Activated naive CD8-positive, alpha-beta T cell (primary cell): ENCODE measurements at regions not wholly inside any gene's neighbourhood (a gene's known extent, or its start where the extent isn't known, plus 50 kb on each side); places are given as distances from the start of the nearest gene placed in this dataset.

ENCODE experiments used
- H3K27ac Mint-ChIP-seq: one replicate; pipeline ENCODE4 v1.8.0; 2021; ENCODE audit warnings: mixed read lengths
- H3K27me3 Mint-ChIP-seq: one replicate; pipeline ENCODE4 v1.8.0; 2021; ENCODE audit warnings: mixed read lengths
- H3K36me3 Mint-ChIP-seq: one replicate; pipeline ENCODE4 v1.8.0; 2021; ENCODE audit warnings: mixed read lengths
- H3K4me1 Mint-ChIP-seq: one replicate; pipeline ENCODE4 v1.8.0; 2021; ENCODE audit warnings: low read depth, mixed read lengths
- H3K4me3 Mint-ChIP-seq: one replicate; pipeline ENCODE4 v1.8.0; 2021; ENCODE audit warnings: mild to moderate bottlenecking, mixed read lengths
- H3K9me3 Mint-ChIP-seq: one replicate; pipeline ENCODE4 v1.8.0; 2021; ENCODE audit warnings: low read depth, mixed read lengths

GRCh38 chr2:222792001-222792611 lies 68.7 kb upstream of the ACSL3 start:
- Mint-ChIP-seq H3K36me3 (no peaks in the 10 kb centered on the region), H3K4me3 (no peak overlapping the region), H3K27ac (no peak overlapping the region), H3K27me3 (no peaks in the 10 kb centered on the region), H3K9me3 (no peaks in the 10 kb centered on the region), H3K4me1 (peaks cover 22% of the 10 kb centered on the region)

- H3K27me3 Mint-ChIP-seq = no peaks in the 10 kb centered on the region
- no peaks in the 10 kb centered on the region for H3K9me3 Mint-ChIP-seq
- H3K4me3 Mint-ChIP-seq = no peak overlapping the region
- H3K36me3 Mint-ChIP-seq = no peaks in the 10 kb centered on the region
- peaks cover 8% of the 10 kb centered on the region for H3K4me1 Mint-ChIP-seq
- no peak overlapping the region for H3K27ac Mint-ChIP-seq
Measured at GRCh38 chr2:222794585-222795449, 66.0 kb upstream of the ACSL3 start.

DNA sequence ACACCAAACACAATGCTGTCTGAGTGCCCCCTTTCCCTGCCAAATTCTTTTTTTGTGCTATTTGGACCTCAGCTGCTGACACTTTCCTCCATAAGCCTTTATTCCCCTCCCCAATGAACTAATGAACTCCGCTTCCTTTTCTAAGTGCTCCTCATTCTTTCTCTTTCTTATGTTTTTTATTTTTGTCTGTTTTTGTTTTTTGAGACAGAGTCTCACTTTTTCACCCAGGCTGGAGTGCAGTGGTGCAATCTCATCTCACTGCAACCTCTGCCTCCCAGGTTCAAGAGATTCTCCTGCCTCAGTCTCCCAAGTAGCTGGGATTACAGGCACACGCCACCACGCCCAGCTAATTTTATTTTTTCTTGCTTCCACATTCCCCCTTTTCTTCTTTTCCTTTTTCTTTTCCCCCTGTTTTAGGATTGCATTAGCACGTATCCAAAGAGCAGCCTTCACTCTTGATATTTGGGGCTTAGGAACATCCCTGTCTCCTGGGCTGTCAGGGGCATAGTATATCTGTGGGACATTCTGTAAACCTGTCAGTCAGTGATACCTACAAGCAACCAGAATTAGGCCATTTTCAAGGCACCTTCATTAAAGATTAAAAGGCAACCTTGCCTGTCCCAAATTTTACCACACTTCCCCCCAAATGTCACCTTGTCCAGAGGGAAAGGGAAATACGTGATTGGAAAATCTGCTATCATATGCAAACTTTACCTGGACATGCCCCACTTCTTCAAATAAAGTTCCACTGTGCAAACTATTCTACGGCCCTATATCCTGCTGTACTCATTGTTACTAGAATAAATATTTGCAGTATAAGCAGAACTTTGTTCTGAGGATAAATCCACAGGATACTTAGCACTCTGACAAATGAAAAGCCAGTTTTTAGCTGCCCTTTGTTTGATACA lies 65.1 kb upstream of the ACSL3 start:
- H3K27ac Mint-ChIP-seq = peak overlapping the region; percentile 16
- H3K9me3 Mint-ChIP-seq = no peaks in the 10 kb centered on the region
- H3K27me3 Mint-ChIP-seq = no peaks in the 10 kb centered on the region
- peaks cover 4% of the 10 kb centered on the region for H3K4me1 Mint-ChIP-seq
- H3K36me3 Mint-ChIP-seq = no peaks in the 10 kb centered on the region
- H3K4me3 Mint-ChIP-seq = no peak overlapping the region

GRCh38 chr2:222796413-222797103 lies 64.3 kb upstream of the ACSL3 start:
- Mint-ChIP-seq H3K4me3 (no peak overlapping the region), H3K4me1 (no peaks in the 10 kb centered on the region), H3K36me3 (no peaks in the 10 kb centered on the region), H3K27me3 (no peaks in the 10 kb centered on the region), H3K9me3 (no peaks in the 10 kb centered on the region), H3K27ac (no peak overlapping the region)

- Mint-ChIP-seq H3K36me3 (no peaks in the 10 kb centered on the region), H3K9me3 (no peaks in the 10 kb centered on the region)
Measured at GRCh38 chr2:222797261-222797660, 63.6 kb upstream of the ACSL3 start.

GRCh38 chr2:222797871-222798270 lies 63.0 kb upstream of the ACSL3 start:
- H3K27ac Mint-ChIP-seq = no peak overlapping the region
- no peaks in the 10 kb centered on the region for H3K27me3 Mint-ChIP-seq
- H3K4me3 Mint-ChIP-seq = no peak overlapping the region
- no peaks in the 10 kb centered on the region for H3K4me1 Mint-ChIP-seq
- H3K9me3 Mint-ChIP-seq = no peaks in the 10 kb centered on the region
- H3K36me3 Mint-ChIP-seq = no peaks in the 10 kb centered on the region

More at GRCh38 chr2:222797261-222797660, 63.6 kb upstream of the ACSL3 start:
- Mint-ChIP-seq H3K27ac (no peak overlapping the region), H3K27me3 (no peaks in the 10 kb centered on the region), H3K4me3 (no peak overlapping the region), H3K4me1 (no peaks in the 10 kb centered on the region)

GRCh38 chr2:222798528-222798927 lies 62.3 kb upstream of the ACSL3 start:
- H3K4me1 Mint-ChIP-seq = no peaks in the 10 kb centered on the region
- no peak overlapping the region for H3K4me3 Mint-ChIP-seq
- no peak overlapping the region for H3K27ac Mint-ChIP-seq
- no peaks in the 10 kb centered on the region for H3K9me3 Mint-ChIP-seq
- no peaks in the 10 kb centered on the region for H3K27me3 Mint-ChIP-seq
- H3K36me3 Mint-ChIP-seq = no peaks in the 10 kb centered on the region

DNA sequence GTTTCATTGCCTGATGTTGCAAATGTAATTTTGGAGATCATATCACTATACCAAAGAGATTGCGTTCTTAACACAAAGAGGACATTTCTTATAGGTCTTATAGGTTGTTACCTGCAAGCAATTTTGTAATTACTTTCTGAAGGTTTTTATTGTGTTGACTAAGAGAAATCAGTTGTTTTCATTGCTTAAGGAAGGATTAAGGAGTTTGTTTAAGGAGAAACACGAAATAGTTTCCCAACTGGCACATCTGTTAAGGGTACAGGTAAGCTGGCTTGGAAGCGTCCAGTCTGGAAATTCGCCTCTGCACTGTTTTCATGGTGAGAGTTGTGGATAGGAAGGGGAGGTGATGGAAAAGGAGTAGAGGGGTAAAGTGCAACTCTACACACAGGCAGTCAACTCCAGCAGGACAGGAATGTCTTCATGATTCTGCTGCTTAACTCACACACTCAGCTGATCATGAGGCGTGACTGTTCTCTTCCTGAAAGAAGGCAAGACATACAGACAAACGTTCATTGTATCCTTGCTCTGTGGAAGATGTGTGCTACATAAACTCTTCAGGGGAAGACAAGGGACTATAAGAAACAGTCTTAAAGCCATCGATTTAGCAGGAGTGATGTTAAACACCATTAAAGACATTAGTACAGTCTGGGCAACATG lies 61.4 kb upstream of the ACSL3 start:
- no peaks in the 10 kb centered on the region for H3K27me3 Mint-ChIP-seq
- no peaks in the 10 kb centered on the region for H3K4me1 Mint-ChIP-seq
- H3K36me3 Mint-ChIP-seq = no peaks in the 10 kb centered on the region
- no peak overlapping the region for H3K27ac Mint-ChIP-seq
- no peaks in the 10 kb centered on the region for H3K9me3 Mint-ChIP-seq
- no peak overlapping the region for H3K4me3 Mint-ChIP-seq

DNA sequence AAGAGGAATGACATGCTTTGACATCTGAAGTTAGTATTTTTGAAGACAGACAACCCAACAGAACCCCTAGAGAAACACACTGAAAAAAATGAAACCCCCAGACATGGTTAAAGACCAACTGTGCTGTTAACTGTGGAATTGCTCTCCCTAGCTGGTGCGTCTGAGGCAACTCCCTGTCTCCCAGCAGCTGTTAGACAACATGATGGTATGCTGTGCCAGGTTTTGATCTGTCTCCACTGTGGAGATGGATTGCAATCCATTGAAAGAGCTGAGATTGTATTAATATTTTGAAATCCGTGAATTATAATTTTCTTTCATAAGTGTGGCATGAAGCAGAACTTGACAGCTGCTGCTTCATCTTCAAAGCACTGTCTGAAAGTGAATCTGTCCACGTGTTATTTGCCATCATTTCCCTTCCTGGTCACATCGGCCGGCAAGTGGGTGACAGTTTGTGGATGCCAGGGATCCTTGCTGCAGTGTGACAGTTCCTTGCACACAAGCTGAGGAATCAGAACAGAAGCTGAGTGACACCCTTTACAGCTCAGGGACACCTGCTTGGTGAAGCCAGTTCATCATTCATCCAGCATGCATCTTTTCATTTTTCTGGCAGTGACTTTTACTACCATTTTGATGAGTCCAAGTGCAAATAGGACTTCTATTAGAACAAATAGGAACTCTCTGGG lies 58.2 kb upstream of the ACSL3 start:
- Mint-ChIP-seq H3K9me3 (no peaks in the 10 kb centered on the region), H3K4me3 (no peak overlapping the region), H3K27me3 (peaks cover 1% of the 10 kb centered on the region), H3K27ac (no peak overlapping the region), H3K4me1 (no peaks in the 10 kb centered on the region), H3K36me3 (no peaks in the 10 kb centered on the region)

GRCh38 chr2:222804351-222804750 lies 56.5 kb upstream of the ACSL3 start:
- Mint-ChIP-seq H3K36me3 (no peaks in the 10 kb centered on the region), H3K27ac (no peak overlapping the region), H3K4me3 (no peak overlapping the region), H3K9me3 (no peaks in the 10 kb centered on the region), H3K27me3 (peaks cover 1% of the 10 kb centered on the region), H3K4me1 (no peaks in the 10 kb centered on the region)

DNA sequence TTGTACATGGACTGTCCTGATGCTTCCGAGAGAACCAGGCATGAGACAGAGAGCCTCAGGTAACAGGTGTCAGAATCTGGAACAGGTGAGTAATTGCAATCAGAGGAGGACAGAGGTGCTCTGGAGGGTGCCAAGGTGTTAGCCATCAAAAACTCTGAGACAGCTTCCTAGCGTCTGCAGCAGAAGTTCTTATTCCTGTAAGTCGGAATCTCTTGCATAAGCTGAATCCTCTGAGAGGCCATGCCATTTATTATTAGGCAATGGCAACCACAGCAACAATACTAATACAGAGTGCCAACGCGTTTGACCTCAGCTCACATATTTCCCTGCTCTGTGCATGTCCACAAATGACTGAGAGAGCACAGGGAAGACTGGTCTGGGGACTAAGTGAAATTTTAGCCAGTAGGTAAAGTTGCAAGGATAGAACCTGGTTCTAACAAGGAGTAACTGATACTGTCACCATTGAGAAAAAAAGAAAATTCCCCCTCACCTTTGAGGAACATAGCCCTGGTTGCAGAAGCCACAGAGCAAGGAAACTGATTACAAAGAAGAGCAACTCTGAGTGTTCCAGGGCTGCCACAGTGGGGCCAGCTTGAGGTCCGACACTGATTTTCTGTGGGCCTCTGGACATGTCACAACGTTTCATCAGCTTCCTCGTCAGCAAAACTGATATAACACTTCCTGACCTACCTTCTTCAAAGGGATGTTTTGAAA lies 55.1 kb upstream of the ACSL3 start:
- peaks cover 1% of the 10 kb centered on the region for H3K27me3 Mint-ChIP-seq
- H3K4me1 Mint-ChIP-seq = no peaks in the 10 kb centered on the region
- no peaks in the 10 kb centered on the region for H3K36me3 Mint-ChIP-seq
- no peaks in the 10 kb centered on the region for H3K9me3 Mint-ChIP-seq
- no peak overlapping the region for H3K27ac Mint-ChIP-seq
- no peak overlapping the region for H3K4me3 Mint-ChIP-seq

DNA sequence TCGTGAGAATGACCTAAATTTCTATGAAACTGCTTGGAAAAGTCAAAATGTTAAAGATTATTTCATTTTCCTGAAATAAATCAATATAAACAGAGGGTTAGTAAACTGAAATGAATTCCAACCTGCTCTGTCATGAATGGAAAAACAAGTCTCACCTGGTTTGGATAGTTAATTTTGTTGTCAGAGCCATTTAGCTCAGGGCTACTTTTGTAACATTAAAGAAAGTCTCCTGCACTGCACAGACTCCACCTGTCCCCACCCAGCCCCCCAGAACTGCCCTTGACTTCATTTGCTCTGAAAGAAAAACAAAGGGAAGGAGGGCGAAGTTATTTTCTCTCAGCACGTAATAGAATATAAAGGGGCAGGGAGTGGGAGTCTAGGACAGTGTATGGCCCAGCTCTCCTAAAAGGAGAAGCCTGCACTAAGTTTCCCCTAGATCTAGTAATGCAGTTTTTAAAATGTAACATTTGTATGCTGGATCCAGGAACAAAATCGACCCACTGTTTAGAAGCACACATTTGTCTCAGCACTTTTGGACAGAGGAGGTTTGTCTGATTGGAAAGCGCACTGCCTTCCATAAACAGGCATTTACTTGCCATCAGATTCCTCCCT lies 54.2 kb upstream of the ACSL3 start:
- Mint-ChIP-seq H3K4me1 (no peaks in the 10 kb centered on the region), H3K27ac (no peak overlapping the region), H3K9me3 (no peaks in the 10 kb centered on the region), H3K27me3 (peaks cover 1% of the 10 kb centered on the region), H3K4me3 (no peak overlapping the region), H3K36me3 (no peaks in the 10 kb centered on the region)

DNA sequence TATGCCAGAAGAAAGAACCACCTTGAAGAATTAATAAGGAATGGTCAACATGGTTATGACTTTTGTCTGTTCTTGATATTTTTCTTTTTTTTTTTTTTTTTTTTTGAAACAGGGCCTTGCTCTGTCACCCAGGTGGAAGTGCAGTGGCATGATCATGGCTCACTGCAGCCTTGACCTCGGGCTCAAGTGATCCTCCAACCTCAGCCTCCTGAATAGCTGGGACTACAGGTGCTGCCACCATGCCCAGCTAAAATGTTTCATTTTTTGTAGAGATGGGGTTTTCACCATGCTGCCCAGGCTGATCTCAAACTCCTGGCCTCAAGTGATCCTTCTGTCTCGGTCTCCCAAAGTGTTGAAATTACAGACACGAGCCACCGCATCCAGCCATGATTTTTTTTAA lies 53.4 kb upstream of the ACSL3 start:
- Mint-ChIP-seq H3K4me1 (no peaks in the 10 kb centered on the region), H3K27ac (no peak overlapping the region), H3K9me3 (no peaks in the 10 kb centered on the region), H3K4me3 (no peak overlapping the region), H3K36me3 (no peaks in the 10 kb centered on the region), H3K27me3 (peaks cover 1% of the 10 kb centered on the region)
